Thyroid gland (tissue), 4 donors: ENCODE measurements at regions not wholly inside any gene's neighbourhood (a gene's known extent, or its start where the extent isn't known, plus 50 kb on each side); places are given as distances from the start of the nearest gene placed in this dataset.

ENCODE experiments used
- DNase-seq, 2 donors: peaks; one replicate each; pipeline ENCODE4 v3.0.0-alpha.2; 2019
- H3K27ac ChIP-seq, 3 donors: fragments of 200-600 bp; sonication (generic); 1 replicate in 2 of 3; 2 replicates in 1 of 3; pipeline ENCODE4 v1.5.1; 2016 to 2019; ENCODE audit warnings: mild to moderate bottlenecking in 1 of 3, moderate library complexity in 1 of 3
- H3K27me3 ChIP-seq: fragments of 200-600 bp; sonication (generic); one replicate; pipeline ENCODE4 v1.5.1; 2019
- H3K36me3 ChIP-seq, 2 donors: fragments of 200-600 bp; sonication (generic); one replicate each; pipeline ENCODE4 v1.5.1; 2016 to 2019
- H3K4me1 ChIP-seq, 2 donors: fragments of 200-600 bp; sonication (generic); one replicate each; pipeline ENCODE4 v1.5.1; 2017 to 2019
- H3K4me3 ChIP-seq, 3 donors: fragments of 200-600 bp; sonication (generic); replicated peaks in 1 of 3; 1 replicate in 2 of 3; 2 replicates in 1 of 3; pipeline ENCODE4 v1.5.1; 2016; ENCODE audit warnings: mild to moderate bottlenecking in 1 of 3
- H3K9me3 ChIP-seq: fragments of 200-600 bp; sonication (generic); one replicate; pipeline ENCODE4 v1.5.1; 2017
- POLR2A ChIP-seq, 2 donors: fragments of 450-650 bp; IDR thresholded peaks; one replicate each; pipeline ENCODE4 v1.6.1; 2017; ENCODE audit warnings: antibody characterized with exemption in 2 of 2, mild to moderate bottlenecking in 2 of 2, moderate library complexity in 1 of 2
- WGBS, 2 donors: methylation state at CpG; one replicate each; pipeline ENCODE4 v1.1.5; 2017; 5-methylcytosine and 5-hydroxymethylcytosine counted together
- intact Hi-C: fragments of 100-400 bp; cut with DNase I; formaldehyde crosslinking; loops from one replicate; pipeline ENCODE4 v1.15.1; 2023
- TF ChIP-seq, protein P1 (sequence below), 6 experiments: fragments of 200-600 bp in 3 of 6; fragments of 450-650 bp in 3 of 6; sonication (generic) in 3 of 6; IDR thresholded peaks; one replicate each; pipeline ENCODE4 v1.5.1; 2016 to 2019; ENCODE audit warnings: antibody characterized with exemption in 6 of 6, mild to moderate bottlenecking in 2 of 6, inconsistent platforms in 1 of 6, moderate library complexity in 1 of 6

- WGBS, 2 donors = 82 to 89% methylated on average over 3 of the region's 3 CpGs
- no peak overlapping the region for H3K27ac ChIP-seq
- no peaks in the 10 kb centered on the region for H3K9me3 ChIP-seq
- H3K36me3 ChIP-seq = no peaks in the 10 kb centered on the region
- no peak for DNase-seq
- no peaks in the 10 kb centered on the region for H3K27me3 ChIP-seq
- H3K4me1 ChIP-seq = no peaks in the 10 kb centered on the region
- H3K4me3 ChIP-seq = no peak overlapping the region
- intact Hi-C loops = no loop called here
- no peak for TF ChIP-seq POLR2A (IDR thresholded peaks at IDR 0.05)
- TF ChIP-seq, protein P1, sequence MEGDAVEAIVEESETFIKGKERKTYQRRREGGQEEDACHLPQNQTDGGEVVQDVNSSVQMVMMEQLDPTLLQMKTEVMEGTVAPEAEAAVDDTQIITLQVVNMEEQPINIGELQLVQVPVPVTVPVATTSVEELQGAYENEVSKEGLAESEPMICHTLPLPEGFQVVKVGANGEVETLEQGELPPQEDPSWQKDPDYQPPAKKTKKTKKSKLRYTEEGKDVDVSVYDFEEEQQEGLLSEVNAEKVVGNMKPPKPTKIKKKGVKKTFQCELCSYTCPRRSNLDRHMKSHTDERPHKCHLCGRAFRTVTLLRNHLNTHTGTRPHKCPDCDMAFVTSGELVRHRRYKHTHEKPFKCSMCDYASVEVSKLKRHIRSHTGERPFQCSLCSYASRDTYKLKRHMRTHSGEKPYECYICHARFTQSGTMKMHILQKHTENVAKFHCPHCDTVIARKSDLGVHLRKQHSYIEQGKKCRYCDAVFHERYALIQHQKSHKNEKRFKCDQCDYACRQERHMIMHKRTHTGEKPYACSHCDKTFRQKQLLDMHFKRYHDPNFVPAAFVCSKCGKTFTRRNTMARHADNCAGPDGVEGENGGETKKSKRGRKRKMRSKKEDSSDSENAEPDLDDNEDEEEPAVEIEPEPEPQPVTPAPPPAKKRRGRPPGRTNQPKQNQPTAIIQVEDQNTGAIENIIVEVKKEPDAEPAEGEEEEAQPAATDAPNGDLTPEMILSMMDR (IDR thresholded peaks at IDR 0.05) = no peak
Observed at GRCh38 chr3:186464424-186465093, 79.6 kb downstream of the CRYGS start.

- no peaks in the 10 kb centered on the region for H3K4me1 ChIP-seq
- intact Hi-C loops = no loop called here
- DNase-seq = no peak
- no peak overlapping the region for H3K4me3 ChIP-seq
- no peaks in the 10 kb centered on the region for H3K9me3 ChIP-seq
- H3K36me3 ChIP-seq = no peaks in the 10 kb centered on the region
- 83 to 89% methylated on average over 1 of the region's 1 CpG for WGBS, 2 donors
- no peaks in the 10 kb centered on the region for H3K27me3 ChIP-seq
- no peak for TF ChIP-seq POLR2A (IDR thresholded peaks at IDR 0.05)
- TF ChIP-seq, protein P1 (IDR thresholded peaks at IDR 0.05) = no peak
- no peak overlapping the region for H3K27ac ChIP-seq
Observed at GRCh38 chr3:186461141-186461540, 83.0 kb downstream of the CRYGS start.

GRCh38 chr3:186459108-186459467 is 85.1 kb downstream of the CRYGS start:
- intact Hi-C loops = no loop called here
- Histone ChIP-seq H3K4me3 (no peak overlapping the region), H3K36me3 (no peaks in the 10 kb centered on the region), H3K4me1 (no peaks in the 10 kb centered on the region), H3K9me3 (no peaks in the 10 kb centered on the region), H3K27ac (no peak overlapping the region), H3K27me3 (no peaks in the 10 kb centered on the region)
- no peak for DNase-seq
- no peak for TF ChIP-seq POLR2A (IDR thresholded peaks at IDR 0.05)
- TF ChIP-seq, protein P1 (IDR thresholded peaks at IDR 0.05) = no peak
- whole genome bisulfite sequencing, 2 donors = 61 to 89% methylated on average over 2 of the region's 2 CpGs

- H3K9me3 ChIP-seq = no peaks in the 10 kb centered on the region
- no peak overlapping the region for H3K4me3 ChIP-seq
- H3K36me3 ChIP-seq = no peaks in the 10 kb centered on the region
- no peaks in the 10 kb centered on the region for H3K27me3 ChIP-seq
- H3K27ac ChIP-seq = no peak overlapping the region
- intact Hi-C loops = no loop called here
- WGBS, 2 donors = 78 to 80% methylated on average over 6 of the region's 6 CpGs
- H3K4me1 ChIP-seq = no peaks in the 10 kb centered on the region
- TF ChIP-seq POLR2A (IDR thresholded peaks at IDR 0.05) = no peak
- TF ChIP-seq, protein P1 (IDR thresholded peaks at IDR 0.05) = no peak
- DNase-seq = no peak
Observed at GRCh38 chr3:186458306-186459107, 85.7 kb downstream of the CRYGS start.

GRCh38 chr3:186457236-186457635 is 86.9 kb downstream of the CRYGS start:
- DNase-seq = no peak
- Histone ChIP-seq H3K9me3 (no peaks in the 10 kb centered on the region), H3K27me3 (no peaks in the 10 kb centered on the region), H3K4me1 (no peaks in the 10 kb centered on the region), H3K36me3 (no peaks in the 10 kb centered on the region), H3K27ac (no peak overlapping the region), H3K4me3 (no peak overlapping the region)
- intact Hi-C loops = no loop called here
- TF ChIP-seq POLR2A (IDR thresholded peaks at IDR 0.05) = no peak
- TF ChIP-seq, protein P1 (IDR thresholded peaks at IDR 0.05) = no peak
- WGBS, 2 donors = 76 to 87% methylated on average over 5 of the region's 5 CpGs
